GM23338 (cell line): ENCODE measurements at regions not wholly inside any gene's neighbourhood (a gene's known extent, or its start where the extent isn't known, plus 50 kb on each side); places are given as distances from the start of the nearest gene placed in this dataset.
"Not testable (repeated sequence)": the region's sequence is repeated elsewhere in the genome, so short reads cannot be mapped to it uniquely, and the experiment has no call there.

Experiments used
- CREB1 ChIP-seq: fragments of 250-450 bp; sonication (Bioruptor Pico); IDR thresholded peaks from 2 replicates; pipeline ENCODE4 v1.5.0; 2020; ENCODE audit warnings: low read depth, mild to moderate bottlenecking, moderate library complexity
- EZH2 ChIP-seq: fragments of 200-600 bp; sonication (generic); IDR thresholded peaks from one replicate; pipeline ENCODE4 v1.8.0; 2017; ENCODE audit warnings: antibody characterized with exemption, mild to moderate bottlenecking, low read depth; ENCODE audit not compliant: unreplicated experiment
- EZH2phosphoT487 ChIP-seq: fragments of 200-600 bp; sonication (generic); IDR thresholded peaks from one replicate; pipeline ENCODE4 v1.8.1; 2018; ENCODE audit warnings: antibody characterized with exemption; ENCODE audit not compliant: unreplicated experiment
- JUNB ChIP-seq: IDR thresholded peaks from one replicate; pipeline ENCODE4 v1.6.1; 2016; ENCODE audit warnings: antibody characterized with exemption; ENCODE audit not compliant: unreplicated experiment
- NANOG ChIP-seq: IDR thresholded peaks from 2 replicates; pipeline ENCODE4 v1.6.1; 2016; ENCODE audit warnings: antibody characterized with exemption, borderline replicate concordance
- POLR2AphosphoS5 ChIP-seq: IDR thresholded peaks from 2 replicates; pipeline ENCODE4 v1.6.1; 2016; ENCODE audit warnings: antibody characterized with exemption, low read depth
- STAT1 ChIP-seq: IDR thresholded peaks from one replicate; pipeline ENCODE4 v1.6.1; 2016; ENCODE audit warnings: antibody characterized with exemption; ENCODE audit not compliant: unreplicated experiment
- ZNF114 ChIP-seq: fragments of 250-450 bp; sonication (Bioruptor Pico); IDR thresholded peaks from 2 replicates; pipeline ENCODE4 v1.5.0; 2020; ENCODE audit warnings: mild to moderate bottlenecking, moderate library complexity
- ZNF331 ChIP-seq: fragments of 250-450 bp; sonication (Bioruptor Pico); IDR thresholded peaks from 2 replicates; pipeline ENCODE4 v1.5.0; 2020; ENCODE audit warnings: low read depth, mild to moderate bottlenecking, moderate library complexity
- TF ChIP-seq, protein P1 (sequence below), 2 experiments: fragments of 200-600 bp in 1 of 2; sonication (generic) in 1 of 2; conservative IDR thresholded peaks; 2 replicates each; pipeline versions ENCODE4 v1.5.1 to v1.6.1; 2016 to 2017; ENCODE audit warnings: antibody characterized with exemption in 2 of 2, low read depth in 2 of 2, mild to moderate bottlenecking in 2 of 2, moderate library complexity in 1 of 2
- TF ChIP-seq, protein P2 (sequence below): IDR thresholded peaks from one replicate; pipeline ENCODE4 v1.6.1; 2018; ENCODE audit warnings: antibody characterized with exemption; ENCODE audit not compliant: unreplicated experiment
- TF ChIP-seq, protein P3 (sequence below): IDR thresholded peaks from 2 replicates; pipeline ENCODE4 v1.6.1; 2016; ENCODE audit warnings: antibody characterized with exemption
- TF ChIP-seq, protein P4 (sequence below): fragments of 250-450 bp; sonication (Bioruptor Pico); IDR thresholded peaks from 2 replicates; pipeline ENCODE4 v1.5.0; 2020; ENCODE audit warnings: mild to moderate bottlenecking, moderate library complexity

DNA sequence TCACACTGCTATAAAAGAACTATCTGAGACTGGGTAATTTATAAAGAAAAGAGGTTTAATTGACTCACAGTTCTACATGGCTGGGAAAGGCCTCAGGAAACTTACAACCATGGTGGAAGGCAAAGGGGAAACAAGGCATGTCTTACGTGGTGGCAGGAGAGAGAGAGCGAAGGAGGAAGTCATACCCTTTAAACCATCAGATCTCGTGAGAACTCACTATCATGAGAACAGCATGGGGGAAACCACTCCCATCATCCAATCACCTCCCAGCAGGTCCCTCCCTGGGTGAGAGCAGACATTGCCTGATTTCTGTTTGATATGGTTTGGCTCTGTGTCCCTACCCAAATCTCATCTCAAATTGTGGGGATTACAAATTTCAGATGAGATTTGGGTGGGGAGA is 86.9 kb upstream of the CTDP1 start:
- not testable (repeated sequence) for TF ChIP-seq EZH2; JUNB; POLR2AphosphoS5; CREB1 (CRISPR knock-in tag); STAT1; EZH2phosphoT487; NANOG; ZNF114 (CRISPR knock-in tag); ZNF331 (CRISPR knock-in tag)
- TF ChIP-seq, protein P1, sequence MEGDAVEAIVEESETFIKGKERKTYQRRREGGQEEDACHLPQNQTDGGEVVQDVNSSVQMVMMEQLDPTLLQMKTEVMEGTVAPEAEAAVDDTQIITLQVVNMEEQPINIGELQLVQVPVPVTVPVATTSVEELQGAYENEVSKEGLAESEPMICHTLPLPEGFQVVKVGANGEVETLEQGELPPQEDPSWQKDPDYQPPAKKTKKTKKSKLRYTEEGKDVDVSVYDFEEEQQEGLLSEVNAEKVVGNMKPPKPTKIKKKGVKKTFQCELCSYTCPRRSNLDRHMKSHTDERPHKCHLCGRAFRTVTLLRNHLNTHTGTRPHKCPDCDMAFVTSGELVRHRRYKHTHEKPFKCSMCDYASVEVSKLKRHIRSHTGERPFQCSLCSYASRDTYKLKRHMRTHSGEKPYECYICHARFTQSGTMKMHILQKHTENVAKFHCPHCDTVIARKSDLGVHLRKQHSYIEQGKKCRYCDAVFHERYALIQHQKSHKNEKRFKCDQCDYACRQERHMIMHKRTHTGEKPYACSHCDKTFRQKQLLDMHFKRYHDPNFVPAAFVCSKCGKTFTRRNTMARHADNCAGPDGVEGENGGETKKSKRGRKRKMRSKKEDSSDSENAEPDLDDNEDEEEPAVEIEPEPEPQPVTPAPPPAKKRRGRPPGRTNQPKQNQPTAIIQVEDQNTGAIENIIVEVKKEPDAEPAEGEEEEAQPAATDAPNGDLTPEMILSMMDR (conservative IDR thresholded peaks at IDR 0.05; ENCODE audit: low read depth in 2 of 2), result not testable (repeated sequence)
- TF ChIP-seq, protein P2, sequence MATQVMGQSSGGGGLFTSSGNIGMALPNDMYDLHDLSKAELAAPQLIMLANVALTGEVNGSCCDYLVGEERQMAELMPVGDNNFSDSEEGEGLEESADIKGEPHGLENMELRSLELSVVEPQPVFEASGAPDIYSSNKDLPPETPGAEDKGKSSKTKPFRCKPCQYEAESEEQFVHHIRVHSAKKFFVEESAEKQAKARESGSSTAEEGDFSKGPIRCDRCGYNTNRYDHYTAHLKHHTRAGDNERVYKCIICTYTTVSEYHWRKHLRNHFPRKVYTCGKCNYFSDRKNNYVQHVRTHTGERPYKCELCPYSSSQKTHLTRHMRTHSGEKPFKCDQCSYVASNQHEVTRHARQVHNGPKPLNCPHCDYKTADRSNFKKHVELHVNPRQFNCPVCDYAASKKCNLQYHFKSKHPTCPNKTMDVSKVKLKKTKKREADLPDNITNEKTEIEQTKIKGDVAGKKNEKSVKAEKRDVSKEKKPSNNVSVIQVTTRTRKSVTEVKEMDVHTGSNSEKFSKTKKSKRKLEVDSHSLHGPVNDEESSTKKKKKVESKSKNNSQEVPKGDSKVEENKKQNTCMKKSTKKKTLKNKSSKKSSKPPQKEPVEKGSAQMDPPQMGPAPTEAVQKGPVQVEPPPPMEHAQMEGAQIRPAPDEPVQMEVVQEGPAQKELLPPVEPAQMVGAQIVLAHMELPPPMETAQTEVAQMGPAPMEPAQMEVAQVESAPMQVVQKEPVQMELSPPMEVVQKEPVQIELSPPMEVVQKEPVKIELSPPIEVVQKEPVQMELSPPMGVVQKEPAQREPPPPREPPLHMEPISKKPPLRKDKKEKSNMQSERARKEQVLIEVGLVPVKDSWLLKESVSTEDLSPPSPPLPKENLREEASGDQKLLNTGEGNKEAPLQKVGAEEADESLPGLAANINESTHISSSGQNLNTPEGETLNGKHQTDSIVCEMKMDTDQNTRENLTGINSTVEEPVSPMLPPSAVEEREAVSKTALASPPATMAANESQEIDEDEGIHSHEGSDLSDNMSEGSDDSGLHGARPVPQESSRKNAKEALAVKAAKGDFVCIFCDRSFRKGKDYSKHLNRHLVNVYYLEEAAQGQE, result not testable (repeated sequence)
- TF ChIP-seq, protein P3, sequence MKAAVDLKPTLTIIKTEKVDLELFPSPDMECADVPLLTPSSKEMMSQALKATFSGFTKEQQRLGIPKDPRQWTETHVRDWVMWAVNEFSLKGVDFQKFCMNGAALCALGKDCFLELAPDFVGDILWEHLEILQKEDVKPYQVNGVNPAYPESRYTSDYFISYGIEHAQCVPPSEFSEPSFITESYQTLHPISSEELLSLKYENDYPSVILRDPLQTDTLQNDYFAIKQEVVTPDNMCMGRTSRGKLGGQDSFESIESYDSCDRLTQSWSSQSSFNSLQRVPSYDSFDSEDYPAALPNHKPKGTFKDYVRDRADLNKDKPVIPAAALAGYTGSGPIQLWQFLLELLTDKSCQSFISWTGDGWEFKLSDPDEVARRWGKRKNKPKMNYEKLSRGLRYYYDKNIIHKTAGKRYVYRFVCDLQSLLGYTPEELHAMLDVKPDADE, result not testable (repeated sequence)
- TF ChIP-seq, protein P4, sequence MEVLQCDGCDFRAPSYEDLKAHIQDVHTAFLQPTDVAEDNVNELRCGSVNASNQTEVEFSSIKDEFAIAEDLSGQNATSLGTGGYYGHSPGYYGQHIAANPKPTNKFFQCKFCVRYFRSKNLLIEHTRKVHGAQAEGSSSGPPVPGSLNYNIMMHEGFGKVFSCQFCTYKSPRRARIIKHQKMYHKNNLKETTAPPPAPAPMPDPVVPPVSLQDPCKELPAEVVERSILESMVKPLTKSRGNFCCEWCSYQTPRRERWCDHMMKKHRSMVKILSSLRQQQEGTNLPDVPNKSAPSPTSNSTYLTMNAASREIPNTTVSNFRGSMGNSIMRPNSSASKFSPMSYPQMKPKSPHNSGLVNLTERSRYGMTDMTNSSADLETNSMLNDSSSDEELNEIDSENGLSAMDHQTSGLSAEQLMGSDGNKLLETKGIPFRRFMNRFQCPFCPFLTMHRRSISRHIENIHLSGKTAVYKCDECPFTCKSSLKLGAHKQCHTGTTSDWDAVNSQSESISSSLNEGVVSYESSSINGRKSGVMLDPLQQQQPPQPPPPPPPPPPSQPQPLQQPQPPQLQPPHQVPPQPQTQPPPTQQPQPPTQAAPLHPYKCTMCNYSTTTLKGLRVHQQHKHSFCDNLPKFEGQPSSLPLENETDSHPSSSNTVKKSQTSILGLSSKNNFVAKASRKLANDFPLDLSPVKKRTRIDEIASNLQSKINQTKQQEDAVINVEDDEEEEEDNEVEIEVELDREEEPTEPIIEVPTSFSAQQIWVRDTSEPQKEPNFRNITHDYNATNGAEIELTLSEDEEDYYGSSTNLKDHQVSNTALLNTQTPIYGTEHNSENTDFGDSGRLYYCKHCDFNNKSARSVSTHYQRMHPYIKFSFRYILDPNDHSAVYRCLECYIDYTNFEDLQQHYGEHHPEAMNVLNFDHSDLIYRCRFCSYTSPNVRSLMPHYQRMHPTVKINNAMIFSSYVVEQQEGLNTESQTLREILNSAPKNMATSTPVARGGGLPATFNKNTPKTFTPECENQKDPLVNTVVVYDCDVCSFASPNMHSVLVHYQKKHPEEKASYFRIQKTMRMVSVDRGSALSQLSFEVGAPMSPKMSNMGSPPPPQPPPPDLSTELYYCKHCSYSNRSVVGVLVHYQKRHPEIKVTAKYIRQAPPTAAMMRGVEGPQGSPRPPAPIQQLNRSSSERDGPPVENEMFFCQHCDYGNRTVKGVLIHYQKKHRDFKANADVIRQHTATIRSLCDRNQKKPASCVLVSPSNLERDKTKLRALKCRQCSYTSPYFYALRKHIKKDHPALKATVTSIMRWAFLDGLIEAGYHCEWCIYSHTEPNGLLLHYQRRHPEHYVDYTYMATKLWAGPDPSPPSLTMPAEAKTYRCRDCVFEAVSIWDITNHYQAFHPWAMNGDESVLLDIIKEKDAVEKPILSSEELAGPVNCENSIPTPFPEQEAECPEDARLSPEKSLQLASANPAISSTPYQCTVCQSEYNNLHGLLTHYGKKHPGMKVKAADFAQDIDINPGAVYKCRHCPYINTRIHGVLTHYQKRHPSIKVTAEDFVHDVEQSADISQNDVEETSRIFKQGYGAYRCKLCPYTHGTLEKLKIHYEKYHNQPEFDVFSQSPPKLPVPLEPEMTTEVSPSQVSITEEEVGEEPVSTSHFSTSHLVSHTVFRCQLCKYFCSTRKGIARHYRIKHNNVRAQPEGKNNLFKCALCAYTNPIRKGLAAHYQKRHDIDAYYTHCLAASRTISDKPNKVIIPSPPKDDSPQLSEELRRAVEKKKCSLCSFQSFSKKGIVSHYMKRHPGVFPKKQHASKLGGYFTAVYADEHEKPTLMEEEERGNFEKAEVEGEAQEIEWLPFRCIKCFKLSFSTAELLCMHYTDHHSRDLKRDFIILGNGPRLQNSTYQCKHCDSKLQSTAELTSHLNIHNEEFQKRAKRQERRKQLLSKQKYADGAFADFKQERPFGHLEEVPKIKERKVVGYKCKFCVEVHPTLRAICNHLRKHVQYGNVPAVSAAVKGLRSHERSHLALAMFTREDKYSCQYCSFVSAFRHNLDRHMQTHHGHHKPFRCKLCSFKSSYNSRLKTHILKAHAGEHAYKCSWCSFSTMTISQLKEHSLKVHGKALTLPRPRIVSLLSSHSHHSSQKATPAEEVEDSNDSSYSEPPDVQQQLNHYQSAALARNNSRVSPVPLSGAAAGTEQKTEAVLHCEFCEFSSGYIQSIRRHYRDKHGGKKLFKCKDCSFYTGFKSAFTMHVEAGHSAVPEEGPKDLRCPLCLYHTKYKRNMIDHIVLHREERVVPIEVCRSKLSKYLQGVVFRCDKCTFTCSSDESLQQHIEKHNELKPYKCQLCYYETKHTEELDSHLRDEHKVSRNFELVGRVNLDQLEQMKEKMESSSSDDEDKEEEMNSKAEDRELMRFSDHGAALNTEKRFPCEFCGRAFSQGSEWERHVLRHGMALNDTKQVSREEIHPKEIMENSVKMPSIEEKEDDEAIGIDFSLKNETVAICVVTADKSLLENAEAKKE (CRISPR knock-in tag), result not testable (repeated sequence)
